PC-3 (cell line): ENCODE measurements at regions not wholly inside any gene's neighbourhood (a gene's known extent, or its start where the extent isn't known, plus 50 kb on each side); places are given as distances from the start of the nearest gene placed in this dataset.

Experiments
- EZH2 ChIP-seq: fragments of 300-600 bp; sonication (generic); IDR thresholded peaks from one replicate; pipeline ENCODE4 v1.6.1; 2017; ENCODE audit warnings: antibody characterized with exemption, mild to moderate bottlenecking, low read length; ENCODE audit not compliant: unreplicated experiment
- TF ChIP-seq, protein P1 (sequence below): fragments of 300-600 bp; sonication (generic); conservative IDR thresholded peaks from 2 replicates; pipeline ENCODE4 v1.5.1; 2017; ENCODE audit warnings: antibody characterized with exemption, low read depth, mild to moderate bottlenecking, low read length

DNA sequence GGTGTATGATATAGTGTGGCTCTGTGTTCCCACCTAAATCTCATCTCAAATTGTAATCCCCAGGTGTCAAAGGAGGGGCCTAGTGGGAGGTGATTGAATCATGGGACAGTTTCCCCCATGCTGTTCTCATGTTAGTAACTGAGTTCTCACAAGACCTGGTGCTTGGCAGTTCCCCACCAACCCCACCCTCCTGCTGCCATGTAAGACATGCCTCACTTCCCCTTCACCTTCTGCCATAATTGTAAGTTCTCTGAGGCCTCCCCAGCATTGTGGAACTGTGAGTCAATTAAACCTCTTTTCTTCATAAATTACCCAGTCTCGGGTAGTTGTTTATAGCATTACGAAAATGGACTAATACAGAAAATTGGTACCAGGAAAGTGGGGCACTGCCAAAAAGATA lies 1705.3 kb downstream of the NCAM2 start:
- TF ChIP-seq, protein P1, sequence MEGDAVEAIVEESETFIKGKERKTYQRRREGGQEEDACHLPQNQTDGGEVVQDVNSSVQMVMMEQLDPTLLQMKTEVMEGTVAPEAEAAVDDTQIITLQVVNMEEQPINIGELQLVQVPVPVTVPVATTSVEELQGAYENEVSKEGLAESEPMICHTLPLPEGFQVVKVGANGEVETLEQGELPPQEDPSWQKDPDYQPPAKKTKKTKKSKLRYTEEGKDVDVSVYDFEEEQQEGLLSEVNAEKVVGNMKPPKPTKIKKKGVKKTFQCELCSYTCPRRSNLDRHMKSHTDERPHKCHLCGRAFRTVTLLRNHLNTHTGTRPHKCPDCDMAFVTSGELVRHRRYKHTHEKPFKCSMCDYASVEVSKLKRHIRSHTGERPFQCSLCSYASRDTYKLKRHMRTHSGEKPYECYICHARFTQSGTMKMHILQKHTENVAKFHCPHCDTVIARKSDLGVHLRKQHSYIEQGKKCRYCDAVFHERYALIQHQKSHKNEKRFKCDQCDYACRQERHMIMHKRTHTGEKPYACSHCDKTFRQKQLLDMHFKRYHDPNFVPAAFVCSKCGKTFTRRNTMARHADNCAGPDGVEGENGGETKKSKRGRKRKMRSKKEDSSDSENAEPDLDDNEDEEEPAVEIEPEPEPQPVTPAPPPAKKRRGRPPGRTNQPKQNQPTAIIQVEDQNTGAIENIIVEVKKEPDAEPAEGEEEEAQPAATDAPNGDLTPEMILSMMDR, result no peak
- TF ChIP-seq EZH2, result no peak
